CD14-positive monocyte (primary cell): ENCODE measurements at regions not wholly inside any gene's neighbourhood (a gene's known extent, or its start where the extent isn't known, plus 50 kb on each side); places are given as distances from the start of the nearest gene placed in this dataset.

Experiments used
- DNase-seq, 3 donors: peaks; one replicate each; pipeline ENCODE4 v3.0.0-alpha.2; 2011 to 2022
- H2AFZ ChIP-seq: 2 replicates; pipeline ENCODE4 v1.6.0; 2012; ENCODE audit warnings: mild to moderate bottlenecking, low read depth, low read length, inconsistent platforms; ENCODE audit not compliant: insufficient read depth, poor library complexity, severe bottlenecking
- H3K27ac ChIP-seq, 2 donors: 1 replicate in 1 of 2; 2 replicates in 1 of 2; pipeline ENCODE4 v1.5.1; 2012 to 2013; ENCODE audit warnings: low read length in 2 of 2, control low read depth in 1 of 2, inconsistent platforms in 1 of 2, low read depth in 1 of 2, mild to moderate bottlenecking in 1 of 2
- H3K27me3 ChIP-seq, 2 donors: one replicate each; pipeline versions ENCODE4 v1.6.0 to v1.6.1; 2011 to 2013; ENCODE audit warnings: low read length in 2 of 2; ENCODE audit not compliant: control insufficient read depth in 2 of 2, insufficient read depth in 2 of 2
- H3K36me3 ChIP-seq, 2 donors: replicated peaks in 1 of 2; 1 replicate in 1 of 2; 2 replicates in 1 of 2; pipeline versions ENCODE4 v1.5.1 to v1.6.1; 2012 to 2013; ENCODE audit warnings: low read length in 2 of 2, control low read depth in 1 of 2, inconsistent platforms in 1 of 2, mild to moderate bottlenecking in 1 of 2; ENCODE audit not compliant: insufficient read depth in 2 of 2, control insufficient read depth in 1 of 2
- H3K4me1 ChIP-seq, 2 donors: 1 replicate in 1 of 2; 2 replicates in 1 of 2; pipeline versions ENCODE4 v1.5.1 to v1.6.1; 2012 to 2013; ENCODE audit warnings: low read length in 2 of 2, control low read depth in 1 of 2, inconsistent platforms in 1 of 2, mild to moderate bottlenecking in 1 of 2, moderate library complexity in 1 of 2; ENCODE audit not compliant: insufficient read depth in 2 of 2, control insufficient read depth in 1 of 2
- H3K4me2 ChIP-seq: replicated peaks from 2 replicates; pipeline ENCODE3; 2012; ENCODE audit warnings: low read length, moderate library complexity, mild to moderate bottlenecking; ENCODE audit not compliant: poor library complexity, severe bottlenecking; ENCODE audit errors: extremely low read depth
- H3K4me3 ChIP-seq, 3 experiments: fragments of 200-600 bp in 1 of 3; sonication (generic) in 1 of 3; replicated peaks in 1 of 3; 1 replicate in 2 of 3; 2 replicates in 1 of 3; pipeline ENCODE4 v1.5.1; 2011 to 2013; ENCODE audit warnings: low read length in 3 of 3, mild to moderate bottlenecking in 3 of 3, control low read depth in 2 of 3, low read depth in 2 of 3, inconsistent platforms in 1 of 3, moderate library complexity in 1 of 3
- H3K79me2 ChIP-seq: 2 replicates; pipeline ENCODE4 v1.6.0; 2012; ENCODE audit warnings: mild to moderate bottlenecking, control low read depth, inconsistent platforms, low read length, moderate library complexity; ENCODE audit not compliant: insufficient read depth
- H3K9ac ChIP-seq: 2 replicates; pipeline ENCODE4 v1.6.0; 2017; ENCODE audit warnings: low read length, mild to moderate bottlenecking; ENCODE audit not compliant: insufficient read depth, poor library complexity, severe bottlenecking
- H3K9me3 ChIP-seq, 2 donors: replicated peaks in 1 of 2; 1 replicate in 1 of 2; 2 replicates in 1 of 2; pipeline versions ENCODE4 v1.5.1 to v1.6.1; 2012 to 2013; ENCODE audit warnings: low read length in 2 of 2, control low read depth in 1 of 2; ENCODE audit not compliant: control insufficient read depth in 1 of 2, insufficient read depth in 1 of 2
- H4K20me1 ChIP-seq: 2 replicates; pipeline ENCODE4 v1.6.0; 2012; ENCODE audit warnings: mild to moderate bottlenecking, low read length, control low read depth, moderate library complexity; ENCODE audit not compliant: insufficient read depth
- H3K27ac Mint-ChIP-seq, 7 donors: one replicate each; pipeline ENCODE4 v1.8.0; 2020; ENCODE audit warnings: mild to moderate bottlenecking in 7 of 7, mixed read lengths in 7 of 7, moderate library complexity in 6 of 7, inconsistent platforms in 2 of 7
- H3K27me3 Mint-ChIP-seq, 3 donors: one replicate each; pipeline ENCODE4 v1.8.0; 2021 to 2022; ENCODE audit warnings: low read depth in 3 of 3, mild to moderate bottlenecking in 3 of 3, mixed read lengths in 3 of 3, moderate library complexity in 3 of 3, inconsistent platforms in 1 of 3
- H3K36me3 Mint-ChIP-seq, 2 donors: one replicate each; pipeline ENCODE4 v1.8.0; 2020; ENCODE audit warnings: mixed read lengths in 2 of 2, inconsistent platforms in 1 of 2, mild to moderate bottlenecking in 1 of 2
- H3K4me1 Mint-ChIP-seq: one replicate; pipeline ENCODE4 v1.8.0; 2020; ENCODE audit warnings: mild to moderate bottlenecking, mixed read lengths
- H3K4me3 Mint-ChIP-seq, 2 donors: one replicate each; pipeline ENCODE4 v1.8.0; 2020; ENCODE audit warnings: mild to moderate bottlenecking in 2 of 2, mixed read lengths in 2 of 2, moderate library complexity in 1 of 2
- H3K9me3 Mint-ChIP-seq, 7 donors: one replicate each; pipeline ENCODE4 v1.8.0; 2020 to 2022; ENCODE audit warnings: mixed read lengths in 7 of 7, mild to moderate bottlenecking in 6 of 7, moderate library complexity in 6 of 7, inconsistent platforms in 2 of 7
- WGBS: methylation state at CpG from one replicate; pipeline ENCODE4 v1.1.5; 2013; ENCODE audit warnings: missing lambda C conversion rate; ENCODE audit not compliant: insufficient coverage; 5-methylcytosine and 5-hydroxymethylcytosine counted together
- intact Hi-C, 2 donors: fragments of 100-400 bp; cut with micrococcal nuclease; formaldehyde crosslinking; loops; one replicate each; pipeline versions ENCODE4 v1.15.0 to v1.15.1; 2023
- TF ChIP-seq, protein P1 (sequence below): fragments of 200-600 bp; IDR thresholded peaks from one replicate; pipeline ENCODE4 v1.8.0; 2022; ENCODE audit warnings: antibody characterized with exemption, mild to moderate bottlenecking

DNA sequence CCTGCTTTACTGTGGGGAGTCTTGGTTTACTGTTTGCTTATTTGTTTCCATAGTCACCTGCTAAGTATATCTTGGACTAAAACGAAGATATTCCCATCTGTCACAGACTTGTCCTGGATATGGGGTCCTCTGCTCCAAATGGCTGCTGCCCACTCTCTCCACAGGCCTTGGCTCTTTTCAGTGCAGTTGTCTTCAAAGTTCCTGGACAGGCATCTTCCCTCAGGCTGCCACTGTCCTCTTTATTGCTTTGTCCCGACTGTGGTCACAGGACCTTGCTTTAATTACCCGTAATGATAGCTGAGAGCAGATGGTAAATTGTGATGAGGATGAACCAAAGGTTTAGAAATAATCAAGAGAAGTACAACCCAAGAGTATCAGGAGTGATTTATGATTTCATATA, 713.9 kb upstream of the CCDC179 start:
- WGBS, result no CpG with 5 or more reads among the region's 3 CpGs
- H3K27ac Mint-ChIP-seq, result no peak overlapping the region
- H3K36me3 Mint-ChIP-seq, result no peaks in the 10 kb centered on the region

DNA sequence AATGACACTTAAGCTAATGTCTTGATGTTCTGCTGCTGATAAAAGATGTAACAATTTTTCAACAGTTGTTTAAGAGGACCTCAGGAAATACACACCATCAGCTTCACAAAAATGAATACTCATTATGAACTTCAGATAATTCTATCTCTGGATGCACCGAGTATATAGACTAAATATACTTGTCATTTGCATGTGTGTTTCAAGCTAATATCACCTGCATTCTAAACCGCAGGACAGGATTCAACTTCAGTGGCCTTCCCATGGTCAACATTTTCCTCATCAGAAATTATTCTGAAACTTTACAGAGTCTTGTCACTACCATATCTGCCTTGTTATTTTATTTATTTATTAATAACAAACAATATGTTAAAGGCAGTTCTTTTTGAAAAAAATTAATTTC, 717.0 kb upstream of the CCDC179 start:
- H3K4me3 Mint-ChIP-seq, result no peak overlapping the region

More for the DNA sequence above, 713.9 kb upstream of the CCDC179 start:
- Histone ChIP-seq H3K27me3 (no peaks in the 10 kb centered on the region), H3K4me2 (no peak overlapping the region), H3K4me1 (no peaks in the 10 kb centered on the region), H3K9ac (no peak overlapping the region), H3K79me2 (no peaks in the 10 kb centered on the region), H3K9me3 (no peaks in the 10 kb centered on the region), H3K4me3 (no peak overlapping the region), H4K20me1 (no peaks in the 10 kb centered on the region), H2AFZ (no peak overlapping the region), H3K36me3 (no peaks in the 10 kb centered on the region), H3K27ac (no peak overlapping the region)
- Mint-ChIP-seq H3K9me3 (no peaks in the 10 kb centered on the region), H3K27me3 (peaks cover 0 to 2% (median 1%) of the 10 kb centered on the region in 3 donors), H3K4me1 (no peaks in the 10 kb centered on the region), H3K4me3 (no peak overlapping the region)
- DNase-seq, result no peak
- TF ChIP-seq, protein P1, sequence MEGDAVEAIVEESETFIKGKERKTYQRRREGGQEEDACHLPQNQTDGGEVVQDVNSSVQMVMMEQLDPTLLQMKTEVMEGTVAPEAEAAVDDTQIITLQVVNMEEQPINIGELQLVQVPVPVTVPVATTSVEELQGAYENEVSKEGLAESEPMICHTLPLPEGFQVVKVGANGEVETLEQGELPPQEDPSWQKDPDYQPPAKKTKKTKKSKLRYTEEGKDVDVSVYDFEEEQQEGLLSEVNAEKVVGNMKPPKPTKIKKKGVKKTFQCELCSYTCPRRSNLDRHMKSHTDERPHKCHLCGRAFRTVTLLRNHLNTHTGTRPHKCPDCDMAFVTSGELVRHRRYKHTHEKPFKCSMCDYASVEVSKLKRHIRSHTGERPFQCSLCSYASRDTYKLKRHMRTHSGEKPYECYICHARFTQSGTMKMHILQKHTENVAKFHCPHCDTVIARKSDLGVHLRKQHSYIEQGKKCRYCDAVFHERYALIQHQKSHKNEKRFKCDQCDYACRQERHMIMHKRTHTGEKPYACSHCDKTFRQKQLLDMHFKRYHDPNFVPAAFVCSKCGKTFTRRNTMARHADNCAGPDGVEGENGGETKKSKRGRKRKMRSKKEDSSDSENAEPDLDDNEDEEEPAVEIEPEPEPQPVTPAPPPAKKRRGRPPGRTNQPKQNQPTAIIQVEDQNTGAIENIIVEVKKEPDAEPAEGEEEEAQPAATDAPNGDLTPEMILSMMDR, result no peak
- intact Hi-C loops, result no loop called here

More for the DNA sequence above, 717.0 kb upstream of the CCDC179 start:
- Mint-ChIP-seq H3K27me3 (peaks cover 0 to 1% (median 0%) of the 10 kb centered on the region in 3 donors), H3K9me3 (no peaks in the 10 kb centered on the region), H3K27ac (no peak overlapping the region), H3K4me1 (no peaks in the 10 kb centered on the region), H3K36me3 (no peaks in the 10 kb centered on the region)
- Histone ChIP-seq H3K36me3 (no peaks in the 10 kb centered on the region), H3K4me2 (no peak overlapping the region), H3K4me1 (no peaks in the 10 kb centered on the region), H3K9ac (no peak overlapping the region), H4K20me1 (no peaks in the 10 kb centered on the region), H3K27ac (no peak overlapping the region), H2AFZ (no peak overlapping the region), H3K4me3 (no peak overlapping the region), H3K79me2 (no peaks in the 10 kb centered on the region), H3K27me3 (no peaks in the 10 kb centered on the region), H3K9me3 (no peaks in the 10 kb centered on the region)
- intact Hi-C loops, result no loop called here
- no CpG with 5 or more reads among the region's 2 CpGs for WGBS
- TF ChIP-seq, protein P1, result no peak
- no peak for DNase-seq
